H1 (cell line): ENCODE measurements at regions not wholly inside any gene's neighbourhood (a gene's known extent, or its start where the extent isn't known, plus 50 kb on each side); places are given as distances from the start of the nearest gene placed in this dataset.

Experiments used
- TCF12 ChIP-seq: IDR thresholded peaks from 2 replicates; pipeline ENCODE4 v1.6.1; 2011; ENCODE audit warnings: low read depth, mild to moderate bottlenecking, low read length
- TF ChIP-seq, protein P1 (sequence below): fragments of 300-600 bp; sonication (generic); IDR thresholded peaks from 2 replicates; pipeline ENCODE4 v1.7.1; 2012; ENCODE audit warnings: low read length, moderate library complexity, mild to moderate bottlenecking, inconsistent platforms; ENCODE audit not compliant: insufficient replicate concordance

DNA sequence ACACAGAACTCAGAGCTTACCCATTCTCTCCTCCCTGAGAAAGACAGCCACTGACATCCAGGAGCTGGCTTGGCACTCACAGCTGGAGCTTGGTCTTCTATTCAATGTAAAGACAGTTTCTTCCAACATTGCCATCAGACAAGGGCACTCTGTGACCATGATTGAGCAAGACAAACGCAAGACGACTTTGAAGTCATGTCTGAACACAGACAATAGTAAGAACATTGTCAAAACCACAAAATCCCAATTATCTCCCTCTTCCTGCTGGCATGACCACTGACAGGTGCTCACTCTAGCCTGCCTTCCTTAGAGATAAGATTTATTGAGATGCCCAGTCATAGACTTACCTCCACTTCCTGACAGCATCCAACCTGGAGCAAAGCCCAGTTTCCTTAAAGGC, 328.0 kb downstream of the MSX2 start (continued):
- TF ChIP-seq, protein P1, sequence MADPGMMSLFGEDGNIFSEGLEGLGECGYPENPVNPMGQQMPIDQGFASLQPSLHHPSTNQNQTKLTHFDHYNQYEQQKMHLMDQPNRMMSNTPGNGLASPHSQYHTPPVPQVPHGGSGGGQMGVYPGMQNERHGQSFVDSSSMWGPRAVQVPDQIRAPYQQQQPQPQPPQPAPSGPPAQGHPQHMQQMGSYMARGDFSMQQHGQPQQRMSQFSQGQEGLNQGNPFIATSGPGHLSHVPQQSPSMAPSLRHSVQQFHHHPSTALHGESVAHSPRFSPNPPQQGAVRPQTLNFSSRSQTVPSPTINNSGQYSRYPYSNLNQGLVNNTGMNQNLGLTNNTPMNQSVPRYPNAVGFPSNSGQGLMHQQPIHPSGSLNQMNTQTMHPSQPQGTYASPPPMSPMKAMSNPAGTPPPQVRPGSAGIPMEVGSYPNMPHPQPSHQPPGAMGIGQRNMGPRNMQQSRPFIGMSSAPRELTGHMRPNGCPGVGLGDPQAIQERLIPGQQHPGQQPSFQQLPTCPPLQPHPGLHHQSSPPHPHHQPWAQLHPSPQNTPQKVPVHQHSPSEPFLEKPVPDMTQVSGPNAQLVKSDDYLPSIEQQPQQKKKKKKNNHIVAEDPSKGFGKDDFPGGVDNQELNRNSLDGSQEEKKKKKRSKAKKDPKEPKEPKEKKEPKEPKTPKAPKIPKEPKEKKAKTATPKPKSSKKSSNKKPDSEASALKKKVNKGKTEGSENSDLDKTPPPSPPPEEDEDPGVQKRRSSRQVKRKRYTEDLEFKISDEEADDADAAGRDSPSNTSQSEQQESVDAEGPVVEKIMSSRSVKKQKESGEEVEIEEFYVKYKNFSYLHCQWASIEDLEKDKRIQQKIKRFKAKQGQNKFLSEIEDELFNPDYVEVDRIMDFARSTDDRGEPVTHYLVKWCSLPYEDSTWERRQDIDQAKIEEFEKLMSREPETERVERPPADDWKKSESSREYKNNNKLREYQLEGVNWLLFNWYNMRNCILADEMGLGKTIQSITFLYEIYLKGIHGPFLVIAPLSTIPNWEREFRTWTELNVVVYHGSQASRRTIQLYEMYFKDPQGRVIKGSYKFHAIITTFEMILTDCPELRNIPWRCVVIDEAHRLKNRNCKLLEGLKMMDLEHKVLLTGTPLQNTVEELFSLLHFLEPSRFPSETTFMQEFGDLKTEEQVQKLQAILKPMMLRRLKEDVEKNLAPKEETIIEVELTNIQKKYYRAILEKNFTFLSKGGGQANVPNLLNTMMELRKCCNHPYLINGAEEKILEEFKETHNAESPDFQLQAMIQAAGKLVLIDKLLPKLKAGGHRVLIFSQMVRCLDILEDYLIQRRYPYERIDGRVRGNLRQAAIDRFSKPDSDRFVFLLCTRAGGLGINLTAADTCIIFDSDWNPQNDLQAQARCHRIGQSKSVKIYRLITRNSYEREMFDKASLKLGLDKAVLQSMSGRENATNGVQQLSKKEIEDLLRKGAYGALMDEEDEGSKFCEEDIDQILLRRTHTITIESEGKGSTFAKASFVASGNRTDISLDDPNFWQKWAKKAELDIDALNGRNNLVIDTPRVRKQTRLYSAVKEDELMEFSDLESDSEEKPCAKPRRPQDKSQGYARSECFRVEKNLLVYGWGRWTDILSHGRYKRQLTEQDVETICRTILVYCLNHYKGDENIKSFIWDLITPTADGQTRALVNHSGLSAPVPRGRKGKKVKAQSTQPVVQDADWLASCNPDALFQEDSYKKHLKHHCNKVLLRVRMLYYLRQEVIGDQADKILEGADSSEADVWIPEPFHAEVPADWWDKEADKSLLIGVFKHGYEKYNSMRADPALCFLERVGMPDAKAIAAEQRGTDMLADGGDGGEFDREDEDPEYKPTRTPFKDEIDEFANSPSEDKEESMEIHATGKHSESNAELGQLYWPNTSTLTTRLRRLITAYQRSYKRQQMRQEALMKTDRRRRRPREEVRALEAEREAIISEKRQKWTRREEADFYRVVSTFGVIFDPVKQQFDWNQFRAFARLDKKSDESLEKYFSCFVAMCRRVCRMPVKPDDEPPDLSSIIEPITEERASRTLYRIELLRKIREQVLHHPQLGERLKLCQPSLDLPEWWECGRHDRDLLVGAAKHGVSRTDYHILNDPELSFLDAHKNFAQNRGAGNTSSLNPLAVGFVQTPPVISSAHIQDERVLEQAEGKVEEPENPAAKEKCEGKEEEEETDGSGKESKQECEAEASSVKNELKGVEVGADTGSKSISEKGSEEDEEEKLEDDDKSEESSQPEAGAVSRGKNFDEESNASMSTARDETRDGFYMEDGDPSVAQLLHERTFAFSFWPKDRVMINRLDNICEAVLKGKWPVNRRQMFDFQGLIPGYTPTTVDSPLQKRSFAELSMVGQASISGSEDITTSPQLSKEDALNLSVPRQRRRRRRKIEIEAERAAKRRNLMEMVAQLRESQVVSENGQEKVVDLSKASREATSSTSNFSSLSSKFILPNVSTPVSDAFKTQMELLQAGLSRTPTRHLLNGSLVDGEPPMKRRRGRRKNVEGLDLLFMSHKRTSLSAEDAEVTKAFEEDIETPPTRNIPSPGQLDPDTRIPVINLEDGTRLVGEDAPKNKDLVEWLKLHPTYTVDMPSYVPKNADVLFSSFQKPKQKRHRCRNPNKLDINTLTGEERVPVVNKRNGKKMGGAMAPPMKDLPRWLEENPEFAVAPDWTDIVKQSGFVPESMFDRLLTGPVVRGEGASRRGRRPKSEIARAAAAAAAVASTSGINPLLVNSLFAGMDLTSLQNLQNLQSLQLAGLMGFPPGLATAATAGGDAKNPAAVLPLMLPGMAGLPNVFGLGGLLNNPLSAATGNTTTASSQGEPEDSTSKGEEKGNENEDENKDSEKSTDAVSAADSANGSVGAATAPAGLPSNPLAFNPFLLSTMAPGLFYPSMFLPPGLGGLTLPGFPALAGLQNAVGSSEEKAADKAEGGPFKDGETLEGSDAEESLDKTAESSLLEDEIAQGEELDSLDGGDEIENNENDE, result no peak
- TF ChIP-seq TCF12, result no peak
